Pulmonary artery endothelial cell (primary cell): ENCODE measurements at regions not wholly inside any gene's neighbourhood (a gene's known extent, or its start where the extent isn't known, plus 50 kb on each side); places are given as distances from the start of the nearest gene placed in this dataset.
A peak's percentile ranks its signal among the peaks of the same experiment; 100 is the strongest.

Source experiments
- DNase-seq: peaks from one replicate; pipeline ENCODE4 v3.0.0-alpha.2; 2011; ENCODE audit warnings: low read depth, low spot score

- DNase-seq: peak; percentile 11
Measured at GRCh38 chr4:120977435-120977997, 55.0 kb upstream of the PRDM5 start.

- no peak for DNase-seq
Measured at GRCh38 chr4:120973207-120973606, 50.7 kb upstream of the PRDM5 start.
